ENCODE measurements at regions not wholly inside any gene's neighbourhood (a gene's known extent, or its start where the extent isn't known, plus 50 kb on each side); places are given as distances from the start of the nearest gene placed in this dataset.

GRCh38 chr3:177589911-177590381 is 392.7 kb upstream of the TBL1XR1 start:
- intact Hi-C loops (cut with DNase I), result no loop called here
- H3K36me3 ChIP-seq, result no peaks in the 10 kb centered on the region
- no peaks in the 10 kb centered on the region for H3K9me3 ChIP-seq
- DNase-seq, result no peak
- peaks cover 15 to 48% of the 10 kb centered on the region in 2 donors for H3K4me1 ChIP-seq
- TF ChIP-seq CTCF (IDR thresholded peaks at IDR 0.05), result no peak
- H3K27ac ChIP-seq, result peak overlapping the region; percentile 29 to 30
- no peaks in the 10 kb centered on the region for H3K27me3 ChIP-seq
- H3K4me3 ChIP-seq, result no peak overlapping the region
- ATAC-seq, result peak; percentile 79

DNA sequence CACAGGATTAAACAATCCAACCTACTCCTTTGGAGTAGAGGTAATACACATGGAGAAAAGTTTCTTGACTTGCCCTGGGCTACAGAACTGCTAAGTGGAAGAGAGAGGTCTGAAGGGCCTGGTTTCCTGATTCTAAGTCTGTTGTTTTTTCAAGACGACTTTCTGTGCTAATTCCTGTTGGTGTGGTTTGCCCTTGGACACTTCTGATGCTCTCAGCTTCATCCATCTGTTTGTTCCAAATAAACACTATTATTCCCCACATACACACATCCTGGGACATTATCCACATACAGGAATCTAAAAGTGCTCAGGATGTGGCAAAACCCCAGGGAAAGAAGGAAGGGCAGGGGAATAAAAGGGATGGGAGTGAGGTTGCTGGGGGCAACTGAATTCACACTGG is 393.5 kb upstream of the TBL1XR1 start:
- no peak for TF ChIP-seq CTCF (IDR thresholded peaks at IDR 0.05)
- H3K27ac ChIP-seq, result peak overlapping the region; percentile 26 to 63
- ATAC-seq, result no peak

GRCh38 chr3:177591379-177591778 is 394.1 kb upstream of the TBL1XR1 start:
- DNase-seq (peak in 1 of 4 donors; percentile 55), ATAC-seq (peak; percentile 64)
- Histone ChIP-seq H3K27me3 (no peaks in the 10 kb centered on the region), H3K27ac (peak overlapping the region; percentile 26 to 63), H3K4me1 (peaks cover 19 to 52% of the 10 kb centered on the region in 2 donors), H3K9me3 (no peaks in the 10 kb centered on the region), H3K36me3 (no peaks in the 10 kb centered on the region), H3K4me3 (no peak overlapping the region)
- intact Hi-C loops (cut with DNase I), result no loop called here
- no peak for TF ChIP-seq CTCF (IDR thresholded peaks at IDR 0.05)

More for the DNA sequence above, 393.5 kb upstream of the TBL1XR1 start:
- no peak overlapping the region for H3K4me3 ChIP-seq
- intact Hi-C loops (cut with DNase I), result no loop called here
- no peaks in the 10 kb centered on the region for H3K36me3 ChIP-seq
- H3K27me3 ChIP-seq, result no peaks in the 10 kb centered on the region
- DNase-seq, result no peak
- peaks cover 17 to 48% of the 10 kb centered on the region in 2 donors for H3K4me1 ChIP-seq
- no peaks in the 10 kb centered on the region for H3K9me3 ChIP-seq

GRCh38 chr3:177594096-177594495 is 396.8 kb upstream of the TBL1XR1 start:
- no peak for TF ChIP-seq CTCF (IDR thresholded peaks at IDR 0.05)
- intact Hi-C loops (cut with DNase I), result no loop called here
- DNase-seq, result no peak
- H3K27me3 ChIP-seq, result no peaks in the 10 kb centered on the region
- H3K36me3 ChIP-seq, result no peaks in the 10 kb centered on the region
- H3K27ac ChIP-seq, result no peak overlapping the region
- ATAC-seq, result no peak
- H3K9me3 ChIP-seq, result no peaks in the 10 kb centered on the region
- H3K4me3 ChIP-seq, result no peak overlapping the region
- H3K4me1 ChIP-seq, result peaks cover 39 to 76% of the 10 kb centered on the region in 2 donors

DNA sequence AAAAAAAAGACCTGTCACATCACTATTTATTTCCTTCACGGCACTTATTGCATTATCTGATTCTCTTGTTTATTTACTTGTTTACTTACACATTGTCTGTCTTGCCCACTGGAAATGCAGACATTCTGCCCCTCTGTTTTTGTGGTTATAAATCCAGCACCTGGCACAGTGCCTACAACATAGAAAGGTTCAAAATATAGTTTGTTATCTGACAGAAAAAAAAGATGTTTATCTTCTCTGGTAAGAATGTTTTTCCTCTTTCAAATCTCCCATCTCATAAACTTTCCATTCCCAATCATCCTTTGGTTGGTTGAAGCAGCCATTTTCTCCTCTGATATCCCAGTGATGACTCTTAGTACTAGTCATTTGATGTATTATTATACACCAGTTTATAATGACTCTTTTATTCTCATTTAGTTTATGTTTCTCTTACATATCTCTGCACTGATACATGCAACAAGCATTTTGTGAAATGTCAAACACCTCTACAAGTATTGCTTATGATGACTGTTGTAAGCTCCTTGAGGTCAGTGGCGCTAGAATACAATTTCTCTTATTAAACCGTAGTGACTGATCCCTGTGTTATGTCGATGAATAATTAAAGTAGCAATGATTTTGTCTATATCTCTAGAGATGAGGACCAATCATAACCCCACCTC is 398.4 kb upstream of the TBL1XR1 start:
- H3K4me1 ChIP-seq, result peaks cover 31 to 75% of the 10 kb centered on the region in 2 donors
- DNase-seq, result no peak
- no peaks in the 10 kb centered on the region for H3K27me3 ChIP-seq
- H3K9me3 ChIP-seq, result no peaks in the 10 kb centered on the region
- ATAC-seq, result no peak
- H3K27ac ChIP-seq, result no peak overlapping the region
- no peak overlapping the region for H3K4me3 ChIP-seq
- intact Hi-C loops (cut with DNase I), result no loop called here
- no peak for TF ChIP-seq CTCF (IDR thresholded peaks at IDR 0.05)
- H3K36me3 ChIP-seq, result no peaks in the 10 kb centered on the region
